GM12878 (cell line): ENCODE measurements at regions not wholly inside any gene's neighbourhood (a gene's known extent, or its start where the extent isn't known, plus 50 kb on each side); places are given as distances from the start of the nearest gene placed in this dataset.

ENCODE experiments used
- ATAC-seq: fragments of 200-7000 bp; cut with Tn5 transposase; 3 replicates; pipeline ENCODE4 v1.9.1; 2020; ENCODE audit warnings: mild to moderate bottlenecking, moderate library complexity
- BruUV-seq: library from RNA; stranded (reverse); fragments of 400-500 nt; replicated peaks from 2 replicates; lab custom pipeline; 2021; lab: Mats Ljungman, UMichigan
- CTCF ChIA-PET: fragments of 300-600 bp; sonication (Branson Sonifier 250); formaldehyde crosslinking; extraction: SDS; loops from one replicate; lab custom pipeline; 2021; ENCODE audit warnings: inconsistent platforms; lab: Yijun Ruan, JAX
- POLR2A ChIA-PET: fragments of 350-600 bp; formaldehyde crosslinking; extraction: SDS; loops from one replicate; lab custom pipeline; 2021; ENCODE audit warnings: inconsistent platforms; lab: Charles Lee
- RAD21 ChIA-PET: fragments of 300-600 bp; sonication (Branson Sonifier 250); formaldehyde crosslinking; loops from one replicate; lab custom pipeline; 2023; ENCODE audit warnings: antibody characterized with exemption; ENCODE audit not compliant: unreplicated experiment; lab: Charles Lee
- SMC1A ChIA-PET: fragments of 300-600 bp; sonication (Branson Sonifier 250); formaldehyde crosslinking; loops from one replicate; lab custom pipeline; 2023; ENCODE audit not compliant: unreplicated experiment, uncharacterized antibody; lab: Charles Lee
- DNase-seq: peaks from one replicate; pipeline ENCODE4 v3.0.0-alpha.2; 2011; ENCODE audit warnings: low read depth, low spot score
- FAIRE-seq: peaks from 3 replicates; lab custom pipeline; 2011; peaks lifted over from hg19 to GRCh38; lab: Jason Lieb, UNC
- H2AFZ ChIP-seq: 2 replicates; pipeline ENCODE4 v1.6.0; 2011; ENCODE audit warnings: low read depth, low read length, control low read depth; ENCODE audit not compliant: control insufficient read depth
- H3K27ac ChIP-seq: 2 replicates; pipeline ENCODE4 v1.5.1; 2011; ENCODE audit warnings: control low read depth; ENCODE audit not compliant: control insufficient read depth, insufficient read depth
- H3K27me3 ChIP-seq, 2 experiments: replicated peaks in 1 of 2; 2 replicates each; pipeline versions ENCODE4 v1.6.0 to v1.6.1; 2011; ENCODE audit warnings: low read length in 1 of 2; ENCODE audit not compliant: control insufficient read depth in 2 of 2, insufficient read depth in 2 of 2
- H3K36me3 ChIP-seq, 2 experiments: 2 replicates each; pipeline ENCODE4 v1.5.1; 2011; ENCODE audit warnings: low read length in 1 of 2; ENCODE audit not compliant: control insufficient read depth in 2 of 2, insufficient read depth in 2 of 2
- H3K4me1 ChIP-seq: 2 replicates; pipeline ENCODE4 v1.6.1; 2011; ENCODE audit warnings: mild to moderate bottlenecking, low read length, moderate library complexity, mixed read lengths; ENCODE audit not compliant: control insufficient read depth, insufficient read depth
- H3K4me2 ChIP-seq: 2 replicates; pipeline ENCODE4 v1.6.0; 2011; ENCODE audit warnings: control low read depth; ENCODE audit not compliant: control insufficient read depth, insufficient read depth
- H3K4me3 ChIP-seq: fragments of 200-600 bp; sonication (generic); 2 replicates; pipeline ENCODE4 v1.5.1; 2016
- H3K79me2 ChIP-seq: 2 replicates; pipeline ENCODE4 v1.6.0; 2011; ENCODE audit warnings: low read length; ENCODE audit not compliant: control insufficient read depth, insufficient read depth
- H3K9ac ChIP-seq: 2 replicates; pipeline ENCODE4 v1.8.0; 2011; ENCODE audit warnings: low read length, control low read depth, mixed read lengths; ENCODE audit not compliant: control insufficient read depth, insufficient read depth
- H3K9me3 ChIP-seq: replicated peaks from 3 replicates; pipeline ENCODE4 v1.5.1; 2011; ENCODE audit warnings: mild to moderate bottlenecking, low read length; ENCODE audit not compliant: control insufficient read depth, insufficient read depth
- H4K20me1 ChIP-seq: 2 replicates; pipeline ENCODE4 v1.6.0; 2011; ENCODE audit not compliant: control insufficient read depth, insufficient read depth
- CBFB ChIP-seq: IDR thresholded peaks from 2 replicates; pipeline ENCODE4 v1.6.1; 2016; ENCODE audit warnings: antibody characterized with exemption, low read depth
- E2F8 ChIP-seq: fragments of 450-650 bp; IDR thresholded peaks from 2 replicates; pipeline ENCODE4 v1.6.1; 2018; ENCODE audit warnings: mild to moderate bottlenecking, low read depth, moderate library complexity; ENCODE audit not compliant: partially characterized antibody
- HSF1 ChIP-seq: fragments of 150-350 bp; IDR thresholded peaks from 2 replicates; pipeline ENCODE4 v1.6.1; 2014; ENCODE audit warnings: mild to moderate bottlenecking, low read depth, low read length
- JUNB ChIP-seq: IDR thresholded peaks from 2 replicates; pipeline ENCODE4 v1.6.1; 2016; ENCODE audit warnings: antibody characterized with exemption, mild to moderate bottlenecking
- LARP7 ChIP-seq: fragments of 450-650 bp; IDR thresholded peaks from 2 replicates; pipeline ENCODE4 v1.6.1; 2017; ENCODE audit warnings: mild to moderate bottlenecking
- MYC ChIP-seq: IDR thresholded peaks from 2 replicates; pipeline ENCODE4 v1.6.1; 2011; ENCODE audit warnings: mild to moderate bottlenecking, low read length, moderate library complexity, inconsistent platforms; ENCODE audit not compliant: insufficient read depth, insufficient replicate concordance, insufficient read length, severe bottlenecking
- NR2F1 ChIP-seq: fragments of 450-650 bp; conservative IDR thresholded peaks from 2 replicates; pipeline ENCODE4 v1.6.1; 2017; ENCODE audit warnings: mild to moderate bottlenecking
- RAD21 ChIP-seq: IDR thresholded peaks from 2 replicates; pipeline ENCODE4 v1.6.1; 2011; ENCODE audit warnings: mild to moderate bottlenecking, low read depth, low read length, moderate library complexity; ENCODE audit not compliant: insufficient read depth
- RELA ChIP-seq: fragments of 450-650 bp; IDR thresholded peaks from 2 replicates; pipeline ENCODE4 v1.8.0; 2014; ENCODE audit warnings: borderline replicate concordance; ENCODE audit not compliant: partially characterized antibody
- REST ChIP-seq: IDR thresholded peaks from 2 replicates; pipeline ENCODE4 v1.6.1; 2012; ENCODE audit warnings: mild to moderate bottlenecking, low read depth, low read length
- WRNIP1 ChIP-seq: IDR thresholded peaks from 2 replicates; pipeline ENCODE4 v1.6.1; 2011; ENCODE audit warnings: low read depth, low read length, improper control_type of control experiment, borderline replicate concordance
- ZNF274 ChIP-seq: IDR thresholded peaks from one replicate; pipeline ENCODE4 v1.8.0; 2011; ENCODE audit not compliant: insufficient read length, insufficient read depth
- in situ Hi-C: fragments of 300-500 bp; cut with MboI; formaldehyde crosslinking; loops from 9 replicates; pipeline ENCODE4 v1.14.3; 2018; ENCODE audit warnings: mixed read lengths
- intact Hi-C: fragments of 100-400 bp; cut with micrococcal nuclease; formaldehyde crosslinking; loops from one replicate; pipeline ENCODE4 v1.14.2; 2022; ENCODE audit not compliant: unreplicated experiment

GRCh38 chr10:106182542-106182941 is 982.0 kb downstream of the SORCS1 start:
- no peak overlapping the region for H3K27ac ChIP-seq
- H3K9ac ChIP-seq: no peak overlapping the region
- H3K4me3 ChIP-seq: no peak overlapping the region
- DNase-seq (no peak), FAIRE-seq (no peak), ATAC-seq (no peak)
- ChIA-PET POLR2A (no interaction called here), RAD21 (no interaction called here), SMC1A (no interaction called here), CTCF (no interaction called here)
- H3K27me3 ChIP-seq: no peaks in the 10 kb centered on the region
- intact Hi-C loops (loop anchor here (10.0 kb wide), 1 partner anchor 1118 kb away; no protein-coding TSS in a partner anchor), in situ Hi-C loops (loop anchor here (10.0 kb wide), 2 partner anchors 228 to 388 kb away; no protein-coding TSS in a partner anchor)
- no peaks in the 10 kb centered on the region for H3K4me1 ChIP-seq
- H3K79me2 ChIP-seq: no peaks in the 10 kb centered on the region
- H3K9me3 ChIP-seq: no peaks in the 10 kb centered on the region
- no peak overlapping the region for H2AFZ ChIP-seq
- no peak overlapping the region for H3K4me2 ChIP-seq
- BruUV-seq: no TSS peak
- TF ChIP-seq LARP7 (no peak), E2F8 (no peak), JUNB (no peak), MYC (no peak), ZNF274 (no peak), NR2F1 (no peak), WRNIP1 (no peak), REST (no peak), CBFB (no peak), RELA (no peak), HSF1 (no peak), RAD21 (no peak)
- no peaks in the 10 kb centered on the region for H3K36me3 ChIP-seq
- no peaks in the 10 kb centered on the region for H4K20me1 ChIP-seq
